C4-2B (cell line): ENCODE measurements at regions not wholly inside any gene's neighbourhood (a gene's known extent, or its start where the extent isn't known, plus 50 kb on each side); places are given as distances from the start of the nearest gene placed in this dataset.

ENCODE experiments used
- ZFX ChIP-seq: fragments of 450-650 bp; IDR thresholded peaks from 2 replicates; pipeline ENCODE4 v1.6.1; 2017
- TF ChIP-seq, protein P1 (sequence below): fragments of 450-650 bp; conservative IDR thresholded peaks from 2 replicates; pipeline ENCODE4 v1.5.1; 2017; ENCODE audit warnings: mild to moderate bottlenecking

DNA sequence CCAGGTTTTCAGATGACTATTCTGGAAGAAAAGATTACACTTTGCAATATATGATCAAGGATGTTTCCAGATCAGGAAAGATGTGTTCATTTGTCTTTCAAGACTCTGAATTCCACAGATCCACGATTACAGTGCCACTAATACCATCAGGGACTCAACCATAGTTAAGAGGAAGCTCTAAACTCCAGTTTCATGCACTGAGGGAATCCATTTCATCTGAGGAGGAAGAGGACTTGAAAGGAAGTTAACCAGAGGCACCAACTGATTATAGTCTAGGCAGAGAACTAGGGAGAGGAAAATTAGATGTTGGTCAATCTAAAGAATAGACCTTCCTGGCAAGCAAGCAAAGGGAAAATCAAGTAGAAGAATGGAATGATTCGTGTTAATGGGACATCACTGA is 218.3 kb upstream of the PRDM1 start:
- TF ChIP-seq, protein P1, sequence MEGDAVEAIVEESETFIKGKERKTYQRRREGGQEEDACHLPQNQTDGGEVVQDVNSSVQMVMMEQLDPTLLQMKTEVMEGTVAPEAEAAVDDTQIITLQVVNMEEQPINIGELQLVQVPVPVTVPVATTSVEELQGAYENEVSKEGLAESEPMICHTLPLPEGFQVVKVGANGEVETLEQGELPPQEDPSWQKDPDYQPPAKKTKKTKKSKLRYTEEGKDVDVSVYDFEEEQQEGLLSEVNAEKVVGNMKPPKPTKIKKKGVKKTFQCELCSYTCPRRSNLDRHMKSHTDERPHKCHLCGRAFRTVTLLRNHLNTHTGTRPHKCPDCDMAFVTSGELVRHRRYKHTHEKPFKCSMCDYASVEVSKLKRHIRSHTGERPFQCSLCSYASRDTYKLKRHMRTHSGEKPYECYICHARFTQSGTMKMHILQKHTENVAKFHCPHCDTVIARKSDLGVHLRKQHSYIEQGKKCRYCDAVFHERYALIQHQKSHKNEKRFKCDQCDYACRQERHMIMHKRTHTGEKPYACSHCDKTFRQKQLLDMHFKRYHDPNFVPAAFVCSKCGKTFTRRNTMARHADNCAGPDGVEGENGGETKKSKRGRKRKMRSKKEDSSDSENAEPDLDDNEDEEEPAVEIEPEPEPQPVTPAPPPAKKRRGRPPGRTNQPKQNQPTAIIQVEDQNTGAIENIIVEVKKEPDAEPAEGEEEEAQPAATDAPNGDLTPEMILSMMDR, result no peak
- TF ChIP-seq ZFX, result no peak
